GM12874 (cell line): ENCODE measurements at regions not wholly inside any gene's neighbourhood (a gene's known extent, or its start where the extent isn't known, plus 50 kb on each side); places are given as distances from the start of the nearest gene placed in this dataset.

Experiments
- TF ChIP-seq, protein P1 (sequence below): IDR thresholded peaks from 2 replicates; pipeline ENCODE4 v1.5.1; 2011; ENCODE audit warnings: low read depth, mild to moderate bottlenecking, control low read depth, low read length, moderate library complexity; ENCODE audit not compliant: insufficient read depth

DNA sequence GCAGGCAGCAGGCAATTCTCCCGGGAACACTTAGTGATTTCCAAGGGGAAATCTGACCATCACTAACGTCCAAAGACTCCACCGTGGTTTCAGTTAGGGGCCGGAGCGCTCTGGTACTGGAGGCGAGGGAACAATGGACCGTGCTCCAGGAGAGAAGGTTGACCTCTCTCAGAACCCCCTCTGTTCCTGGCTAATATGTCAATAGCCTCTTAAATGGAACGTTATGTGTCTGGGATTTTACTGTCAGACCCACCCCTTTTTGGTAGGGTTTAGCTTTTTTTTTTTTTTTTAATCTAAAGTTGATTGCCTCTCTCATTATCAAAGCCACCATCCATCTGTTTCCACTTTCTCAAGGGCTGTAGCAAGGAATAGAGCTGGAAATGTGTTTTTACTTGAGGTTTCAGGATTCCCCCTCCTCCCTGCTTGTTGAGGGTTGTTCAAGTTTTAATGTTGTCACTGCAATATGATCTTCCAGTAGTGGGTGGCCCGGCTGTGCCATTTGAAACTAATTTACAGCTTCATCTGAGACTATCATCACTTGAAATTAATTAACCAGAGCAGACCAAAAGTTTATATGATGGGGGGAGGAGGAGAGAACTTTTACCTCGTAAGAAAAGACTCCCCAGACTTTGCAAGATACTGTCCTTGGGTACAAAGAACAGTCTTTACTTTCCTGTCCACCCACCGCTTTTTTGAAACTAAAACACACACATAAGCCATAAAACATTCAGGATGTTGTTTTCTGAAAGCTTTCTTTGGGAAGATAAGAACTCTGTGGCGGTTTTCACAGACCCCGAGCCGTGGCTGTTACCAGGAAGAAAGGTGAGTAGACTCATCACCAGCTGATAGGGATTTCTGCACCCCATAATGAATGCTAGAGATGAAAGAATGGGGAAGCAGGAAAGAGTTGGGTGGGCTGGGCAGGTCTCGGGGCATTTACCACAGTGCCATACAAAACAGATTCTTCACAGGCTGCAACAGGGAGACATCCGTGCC lies 187.8 kb downstream of the UACA start:
- TF ChIP-seq, protein P1, sequence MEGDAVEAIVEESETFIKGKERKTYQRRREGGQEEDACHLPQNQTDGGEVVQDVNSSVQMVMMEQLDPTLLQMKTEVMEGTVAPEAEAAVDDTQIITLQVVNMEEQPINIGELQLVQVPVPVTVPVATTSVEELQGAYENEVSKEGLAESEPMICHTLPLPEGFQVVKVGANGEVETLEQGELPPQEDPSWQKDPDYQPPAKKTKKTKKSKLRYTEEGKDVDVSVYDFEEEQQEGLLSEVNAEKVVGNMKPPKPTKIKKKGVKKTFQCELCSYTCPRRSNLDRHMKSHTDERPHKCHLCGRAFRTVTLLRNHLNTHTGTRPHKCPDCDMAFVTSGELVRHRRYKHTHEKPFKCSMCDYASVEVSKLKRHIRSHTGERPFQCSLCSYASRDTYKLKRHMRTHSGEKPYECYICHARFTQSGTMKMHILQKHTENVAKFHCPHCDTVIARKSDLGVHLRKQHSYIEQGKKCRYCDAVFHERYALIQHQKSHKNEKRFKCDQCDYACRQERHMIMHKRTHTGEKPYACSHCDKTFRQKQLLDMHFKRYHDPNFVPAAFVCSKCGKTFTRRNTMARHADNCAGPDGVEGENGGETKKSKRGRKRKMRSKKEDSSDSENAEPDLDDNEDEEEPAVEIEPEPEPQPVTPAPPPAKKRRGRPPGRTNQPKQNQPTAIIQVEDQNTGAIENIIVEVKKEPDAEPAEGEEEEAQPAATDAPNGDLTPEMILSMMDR: no peak

DNA sequence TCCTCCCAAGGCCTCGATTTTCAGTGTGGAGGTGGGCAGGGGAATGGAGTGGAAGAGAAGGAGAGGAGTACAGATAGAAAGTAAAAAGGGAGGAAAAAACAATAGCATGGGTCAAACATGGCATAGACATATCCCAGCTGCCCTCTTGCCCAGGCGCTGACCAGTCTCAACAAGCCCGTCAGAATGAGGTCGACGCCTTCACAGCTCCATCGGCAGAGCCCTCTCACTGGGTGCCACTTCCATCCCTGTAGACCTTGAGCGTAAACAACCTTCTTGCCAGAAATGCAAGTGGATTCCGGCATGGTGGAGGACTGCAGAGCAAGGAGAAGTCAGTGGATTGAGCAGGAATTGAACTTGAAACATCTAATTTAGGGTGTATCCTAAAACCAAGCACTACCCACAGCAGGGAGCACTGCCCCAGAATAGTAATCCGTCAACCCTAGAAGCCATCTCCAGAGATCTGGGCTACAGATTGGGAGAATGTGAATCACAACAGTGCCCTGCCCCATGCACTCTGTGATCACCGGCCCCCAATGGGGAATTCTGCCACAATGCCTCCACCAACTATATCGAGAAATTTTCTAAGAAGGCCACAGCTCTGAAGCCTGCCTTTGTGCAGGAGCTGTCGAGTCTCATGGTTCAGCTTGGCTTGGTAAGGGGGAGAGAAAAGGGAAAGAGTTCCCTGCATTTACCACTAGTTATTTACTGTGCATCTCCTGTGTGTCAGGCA lies 190.1 kb downstream of the UACA start:
- TF ChIP-seq, protein P1: no peak

DNA sequence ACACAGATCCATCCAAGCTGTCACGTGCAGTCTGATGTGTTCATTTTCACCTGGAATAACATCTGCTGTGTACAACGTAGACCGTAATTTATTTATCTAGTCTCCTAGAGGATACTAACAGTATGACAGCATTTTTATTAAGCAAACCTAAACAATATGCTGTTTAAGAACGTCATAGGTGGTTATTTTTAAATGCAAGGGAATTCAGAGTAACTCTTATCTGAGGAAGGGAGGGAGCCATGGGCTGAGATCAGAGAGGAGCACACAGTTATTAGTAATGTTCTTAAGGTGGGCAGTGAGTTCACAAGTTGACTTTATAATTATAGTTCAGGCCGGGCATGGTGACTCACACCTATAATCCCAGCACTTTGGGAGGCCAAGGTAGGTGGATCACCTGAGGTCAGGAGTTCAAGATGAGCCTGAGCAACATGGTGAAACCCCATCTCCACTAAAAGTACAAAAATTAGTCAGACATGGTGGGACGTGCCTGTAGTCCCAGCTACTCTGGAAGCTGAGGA lies 193.6 kb downstream of the UACA start:
- TF ChIP-seq, protein P1: no peak

DNA sequence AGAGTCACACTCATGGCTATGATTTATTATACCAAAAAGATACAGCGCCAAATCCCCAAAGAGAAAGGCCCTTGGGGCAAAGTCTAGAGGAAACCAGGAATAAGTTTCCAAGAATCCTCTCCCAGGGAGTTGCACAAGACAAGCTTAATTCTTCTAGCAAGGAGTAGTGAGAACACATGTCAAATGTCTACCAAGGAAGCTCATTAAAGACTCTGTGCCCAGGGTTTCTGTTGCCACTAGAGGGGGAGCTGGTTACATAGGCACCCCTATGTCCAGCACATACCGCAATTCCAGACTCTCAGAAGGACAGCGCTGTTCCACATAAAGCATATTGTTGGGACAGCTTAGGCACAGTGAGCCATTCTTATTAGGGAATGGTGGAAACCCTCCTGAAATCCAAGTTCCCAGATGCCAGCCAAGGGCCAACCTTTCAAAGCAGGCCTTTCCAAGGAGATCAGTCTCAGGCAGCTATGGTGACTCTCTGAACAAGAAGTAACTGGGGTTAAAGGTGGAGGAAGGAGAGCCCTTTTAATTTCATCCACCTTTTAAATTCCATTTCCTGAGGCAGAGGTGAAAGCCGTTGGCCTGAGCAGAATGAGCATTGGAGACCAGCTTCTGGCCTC lies 194.2 kb downstream of the UACA start:
- TF ChIP-seq, protein P1: peak; percentile 13; the same call in 1 of the 2 replicates

DNA sequence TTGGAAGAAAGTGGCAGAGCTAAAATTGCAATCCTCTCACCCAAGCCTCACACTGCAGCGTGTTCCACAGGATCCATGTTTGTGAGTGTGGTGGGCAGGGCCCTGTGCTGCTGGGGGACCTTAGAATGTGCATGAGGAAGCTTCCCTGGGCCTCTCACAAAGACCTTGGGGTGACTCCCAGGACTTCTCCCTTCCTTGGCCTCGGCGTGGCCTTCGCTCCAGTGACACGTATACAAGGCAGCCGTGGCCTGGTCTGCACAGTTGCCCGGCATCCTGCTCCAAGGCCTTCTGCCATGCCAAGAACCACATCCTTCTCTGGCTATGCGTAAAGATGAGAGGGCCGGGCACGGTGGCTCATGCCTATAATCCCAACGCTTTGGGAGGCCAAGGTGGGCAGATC lies 196.4 kb downstream of the UACA start:
- TF ChIP-seq, protein P1: no peak

DNA sequence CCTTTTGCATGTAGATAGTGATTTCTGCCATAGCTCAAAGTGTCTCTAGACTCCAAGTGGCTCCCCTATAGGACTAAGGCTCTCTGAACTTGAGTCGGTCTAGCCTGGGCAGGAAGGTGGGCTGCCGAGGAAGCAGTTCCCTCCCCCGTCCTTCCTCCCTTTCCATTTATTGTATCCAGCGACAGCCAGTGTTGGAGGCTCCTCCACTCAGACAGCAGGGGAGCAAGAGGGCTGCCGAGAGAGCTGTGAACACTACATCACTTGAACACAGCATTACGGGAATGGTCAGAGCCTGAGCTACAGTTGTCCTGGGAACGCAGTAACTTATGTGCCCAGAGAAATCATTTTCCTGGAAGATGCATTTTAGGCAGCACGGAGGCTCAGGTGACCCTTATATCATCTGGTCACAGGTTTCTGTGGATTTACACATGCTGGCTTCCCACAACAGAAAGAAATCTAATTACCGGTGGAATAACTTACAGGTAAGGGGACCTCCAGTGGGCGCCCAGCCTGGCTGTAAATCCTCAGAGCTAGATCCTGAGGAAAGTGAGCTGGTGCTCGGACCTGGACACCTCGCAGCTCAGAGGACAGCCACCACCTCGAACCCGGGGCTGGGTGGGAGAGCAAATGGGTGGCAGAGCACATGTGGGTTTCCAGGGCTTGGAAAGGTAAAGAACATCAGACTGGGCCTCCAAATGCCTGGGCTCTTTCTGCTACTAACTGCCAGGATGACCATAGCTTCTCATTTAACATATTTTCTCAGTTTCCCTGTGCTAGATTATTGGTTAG lies 197.1 kb downstream of the UACA start:
- TF ChIP-seq, protein P1: no peak
